Astrocyte (in vitro differentiated cells and primary cell): ENCODE measurements at regions not wholly inside any gene's neighbourhood (a gene's known extent, or its start where the extent isn't known, plus 50 kb on each side); places are given as distances from the start of the nearest gene placed in this dataset.

Experiments
- DNase-seq: peaks from one replicate; pipeline ENCODE4 v3.0.0-alpha.2; 2010; ENCODE audit warnings: low read depth
- FAIRE-seq: peaks from 2 replicates; lab custom pipeline; 2011; peaks lifted over from hg19 to GRCh38; lab: Jason Lieb, UNC
- H2AFZ ChIP-seq: 2 replicates; pipeline ENCODE4 v1.6.0; 2012; ENCODE audit warnings: low read depth, low read length, inconsistent platforms
- H3K27ac ChIP-seq: 2 replicates; pipeline ENCODE4 v1.5.1; 2011; ENCODE audit warnings: low read depth, low read length, inconsistent platforms
- H3K27me3 ChIP-seq: 2 replicates; pipeline ENCODE4 v1.6.0; 2011; ENCODE audit warnings: low read length, inconsistent platforms; ENCODE audit not compliant: insufficient read depth
- H3K36me3 ChIP-seq: 2 replicates; pipeline ENCODE4 v1.5.1; 2011; ENCODE audit warnings: low read length, inconsistent platforms; ENCODE audit not compliant: insufficient read depth
- H3K4me1 ChIP-seq: 2 replicates; pipeline ENCODE4 v1.5.1; 2011; ENCODE audit warnings: low read length, inconsistent platforms; ENCODE audit not compliant: insufficient read depth
- H3K4me2 ChIP-seq: 2 replicates; pipeline ENCODE4 v1.6.0; 2012; ENCODE audit warnings: low read length, inconsistent platforms
- H3K4me3 ChIP-seq: 2 replicates; pipeline ENCODE4 v1.5.1; 2011; ENCODE audit warnings: low read depth, mild to moderate bottlenecking, low read length, inconsistent platforms; ENCODE audit not compliant: insufficient read depth
- H3K79me2 ChIP-seq: 2 replicates; pipeline ENCODE4 v1.6.0; 2012; ENCODE audit warnings: mild to moderate bottlenecking, low read length, inconsistent platforms; ENCODE audit not compliant: insufficient read depth
- H3K9ac ChIP-seq: 2 replicates; pipeline ENCODE4 v1.6.0; 2012; ENCODE audit warnings: mild to moderate bottlenecking, low read length, inconsistent platforms
- H3K9me3 ChIP-seq: 2 replicates; pipeline ENCODE4 v1.5.1; 2012; ENCODE audit warnings: low read depth, mild to moderate bottlenecking, low read length, inconsistent platforms; ENCODE audit not compliant: insufficient read depth
- H4K20me1 ChIP-seq: 2 replicates; pipeline ENCODE4 v1.6.0; 2012; ENCODE audit warnings: low read length, inconsistent platforms; ENCODE audit not compliant: insufficient read depth
- H3K27ac Mint-ChIP-seq: one replicate; pipeline ENCODE4 v1.8.0; 2021; ENCODE audit warnings: mild to moderate bottlenecking, mixed read lengths; ENCODE audit not compliant: unreplicated experiment
- H3K27me3 Mint-ChIP-seq: one replicate; pipeline ENCODE4 v1.8.0; 2021; ENCODE audit warnings: low read depth, mixed read lengths; ENCODE audit not compliant: unreplicated experiment
- H3K36me3 Mint-ChIP-seq: one replicate; pipeline ENCODE4 v1.8.0; 2021; ENCODE audit warnings: low read depth, mixed read lengths; ENCODE audit not compliant: unreplicated experiment
- H3K4me1 Mint-ChIP-seq: one replicate; pipeline ENCODE4 v1.8.0; 2021; ENCODE audit warnings: low read depth, mixed read lengths; ENCODE audit not compliant: unreplicated experiment
- H3K4me3 Mint-ChIP-seq: one replicate; pipeline ENCODE4 v1.8.0; 2021; ENCODE audit warnings: mild to moderate bottlenecking, moderate library complexity, mixed read lengths; ENCODE audit not compliant: unreplicated experiment
- H3K9me3 Mint-ChIP-seq: one replicate; pipeline ENCODE4 v1.8.0; 2021; ENCODE audit warnings: mild to moderate bottlenecking, mixed read lengths; ENCODE audit not compliant: unreplicated experiment
- CTCF ChIP-seq: IDR thresholded peaks from 2 replicates; pipeline ENCODE4 v1.5.1; 2011; ENCODE audit warnings: low read depth, mild to moderate bottlenecking, inconsistent platforms, low read length, moderate library complexity; ENCODE audit not compliant: insufficient read depth
- EZH2 ChIP-seq: IDR thresholded peaks from 2 replicates; pipeline ENCODE4 v1.6.1; 2012; ENCODE audit warnings: mild to moderate bottlenecking, low read length, inconsistent platforms; ENCODE audit not compliant: insufficient read depth

- H3K36me3 Mint-ChIP-seq, result no peaks in the 10 kb centered on the region
- no peaks in the 10 kb centered on the region for H3K27me3 Mint-ChIP-seq
- H3K4me1 Mint-ChIP-seq, result no peaks in the 10 kb centered on the region
- peak overlapping the region; percentile 67 for H3K27ac ChIP-seq
- H3K9ac ChIP-seq, result peak overlapping the region; percentile 39
- DNase-seq (peak; percentile 38), FAIRE-seq (no peak)
- no peaks in the 10 kb centered on the region for H3K9me3 ChIP-seq
- H3K79me2 ChIP-seq, result no peaks in the 10 kb centered on the region
- TF ChIP-seq EZH2, result no peak
- TF ChIP-seq CTCF, result no peak
- H4K20me1 ChIP-seq, result no peaks in the 10 kb centered on the region
- H3K36me3 ChIP-seq, result no peaks in the 10 kb centered on the region
- H3K4me3 ChIP-seq, result no peak overlapping the region
- no peaks in the 10 kb centered on the region for H3K27me3 ChIP-seq
- no peaks in the 10 kb centered on the region for H3K4me1 ChIP-seq
- no peak overlapping the region for H2AFZ ChIP-seq
- H3K9me3 Mint-ChIP-seq, result peaks cover 9% of the 10 kb centered on the region
- peak overlapping the region; percentile 28 for H3K4me2 ChIP-seq
- H3K27ac Mint-ChIP-seq, result no peak overlapping the region
- H3K4me3 Mint-ChIP-seq, result no peak overlapping the region
Measured at GRCh38 chr12:127260999-127261398, 1006.0 kb upstream of the TMEM132C start.

- H3K79me2 ChIP-seq, result no peaks in the 10 kb centered on the region
Measured at GRCh38 chr12:127262615-127263014, 1004.4 kb upstream of the TMEM132C start.

More at GRCh38 chr12:127262615-127263014, 1004.4 kb upstream of the TMEM132C start:
- H3K27ac ChIP-seq, result no peak overlapping the region
- H3K9me3 ChIP-seq, result no peaks in the 10 kb centered on the region
- H3K27me3 ChIP-seq, result no peaks in the 10 kb centered on the region
- H3K4me1 ChIP-seq, result no peaks in the 10 kb centered on the region
- DNase-seq (no peak), FAIRE-seq (no peak)
- TF ChIP-seq CTCF (no peak), EZH2 (no peak)
- Mint-ChIP-seq H3K4me1 (no peaks in the 10 kb centered on the region), H3K9me3 (peaks cover 6% of the 10 kb centered on the region), H3K27me3 (no peaks in the 10 kb centered on the region), H3K4me3 (no peak overlapping the region), H3K36me3 (no peaks in the 10 kb centered on the region), H3K27ac (no peak overlapping the region)
- H3K9ac ChIP-seq, result no peak overlapping the region
- no peaks in the 10 kb centered on the region for H4K20me1 ChIP-seq
- H3K4me2 ChIP-seq, result no peak overlapping the region
- H3K4me3 ChIP-seq, result no peak overlapping the region
- no peak overlapping the region for H2AFZ ChIP-seq
- no peaks in the 10 kb centered on the region for H3K36me3 ChIP-seq
